GM19328 (cell line): ENCODE measurements at regions not wholly inside any gene's neighbourhood (a gene's known extent, or its start where the extent isn't known, plus 50 kb on each side); places are given as distances from the start of the nearest gene placed in this dataset.
"Not testable (repeated sequence)": the region's sequence is repeated elsewhere in the genome, so short reads cannot be mapped to it uniquely, and the experiment has no call there.

Experiments
- ATAC-seq: cut with Tn5 transposase; IDR thresholded peaks from one replicate; pipeline ENCODE4 v1.9.1; 2021; ENCODE audit warnings: mild to moderate bottlenecking, moderate library complexity; ENCODE audit not compliant: unreplicated experiment

GRCh38 chr5:99032234-99033013, 103.6 kb upstream of the CHD1 start:
- ATAC-seq: no peak

DNA sequence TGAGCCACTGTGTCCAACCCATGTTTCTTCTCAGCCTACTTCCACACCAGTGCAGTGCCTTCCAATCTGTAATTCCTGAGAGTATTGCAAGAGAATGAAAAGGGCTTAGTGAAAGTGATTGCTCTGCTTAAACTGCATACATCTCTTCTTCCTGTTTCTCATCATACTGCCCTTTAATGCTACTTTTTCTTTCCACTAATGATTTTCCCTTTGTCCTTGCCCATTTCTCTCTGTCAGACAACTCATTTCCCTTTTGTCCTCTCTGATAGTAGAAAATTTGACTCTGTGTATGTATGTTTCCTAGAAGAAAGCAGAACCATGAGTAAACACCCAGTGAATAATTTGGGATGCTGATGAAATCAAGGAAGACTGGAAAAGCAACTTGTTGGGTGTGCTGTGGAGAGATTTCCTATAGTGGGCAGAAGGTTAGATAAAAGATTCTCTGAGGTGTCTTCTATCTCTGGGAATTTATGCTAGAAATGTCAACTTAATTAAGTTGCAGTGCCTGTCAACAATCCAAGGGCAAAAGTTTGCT, 102.2 kb upstream of the CHD1 start:
- no peak for ATAC-seq

GRCh38 chr5:99029172-99029571, 100.4 kb upstream of the CHD1 start:
- ATAC-seq: no peak

DNA sequence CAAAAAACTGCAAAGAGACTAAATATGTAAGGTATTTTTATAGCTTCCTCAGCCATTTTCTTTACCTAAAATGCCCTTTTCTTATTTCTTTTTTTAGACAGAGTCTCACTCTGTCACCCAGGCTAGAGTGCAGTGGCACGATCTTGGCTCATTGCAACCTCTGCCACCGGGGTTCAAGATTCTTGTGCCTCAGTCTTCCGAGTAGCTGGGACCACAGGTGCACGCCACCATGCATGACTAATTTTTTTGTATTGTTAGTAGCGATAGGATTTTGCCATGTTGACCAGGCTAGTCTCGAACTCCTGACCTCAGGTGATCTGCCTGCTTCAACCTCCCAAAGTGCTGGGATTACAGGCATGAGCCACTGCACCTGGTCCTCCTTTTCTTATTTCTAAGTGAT, 99.4 kb upstream of the CHD1 start:
- ATAC-seq: not testable (repeated sequence)

GRCh38 chr5:99025298-99026045, 96.7 kb upstream of the CHD1 start:
- ATAC-seq: no peak

GRCh38 chr5:99023330-99023729, 94.5 kb upstream of the CHD1 start:
- no peak for ATAC-seq

- no peak for ATAC-seq
These were observed 93.4 kb upstream of the CHD1 start for GRCh38 chr5:99022250-99022649.

DNA sequence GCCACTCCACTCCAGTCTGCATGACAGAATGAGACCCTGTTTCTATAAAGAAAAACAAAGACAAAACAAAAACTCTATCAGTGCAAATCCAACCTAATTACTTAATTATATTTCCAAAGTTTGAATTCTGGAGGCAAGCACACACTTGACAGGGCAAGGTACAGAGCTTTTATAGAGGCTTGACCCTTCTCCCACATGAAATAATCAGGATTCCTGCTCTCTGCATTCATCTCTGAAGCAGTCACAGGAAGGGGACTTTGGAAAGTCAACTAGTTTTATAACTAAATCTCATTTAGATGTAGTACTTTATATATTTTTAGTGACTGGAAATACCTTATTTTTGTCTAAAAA, 91.9 kb upstream of the CHD1 start:
- no peak for ATAC-seq

- ATAC-seq: no peak
These were observed 91.2 kb upstream of the CHD1 start for GRCh38 chr5:99019812-99020697.

DNA sequence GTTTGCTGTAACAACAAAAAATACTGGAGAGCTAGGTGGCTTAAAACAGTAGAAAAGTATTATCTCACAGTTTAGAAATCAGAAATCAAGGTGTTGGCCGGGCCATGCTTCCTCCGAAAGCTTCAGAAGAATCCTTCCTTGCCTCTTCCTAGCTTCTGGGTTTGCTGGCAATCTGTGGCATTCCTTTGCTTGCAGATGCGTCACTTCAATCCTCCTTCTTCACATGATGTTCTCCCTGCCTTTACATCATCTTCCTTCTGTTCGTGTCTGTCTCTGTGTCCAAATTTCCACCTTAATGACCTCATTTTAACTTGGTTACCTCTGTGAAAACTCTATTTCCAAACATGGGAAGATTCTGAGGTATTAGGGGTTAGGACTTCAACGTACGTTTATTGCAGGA, 90.4 kb upstream of the CHD1 start:
- no peak for ATAC-seq

- ATAC-seq: no peak
These were observed 81.5 kb upstream of the CHD1 start for GRCh38 chr5:99010294-99010693.

GRCh38 chr5:99008009-99008408, 79.2 kb upstream of the CHD1 start:
- not testable (repeated sequence) for ATAC-seq

DNA sequence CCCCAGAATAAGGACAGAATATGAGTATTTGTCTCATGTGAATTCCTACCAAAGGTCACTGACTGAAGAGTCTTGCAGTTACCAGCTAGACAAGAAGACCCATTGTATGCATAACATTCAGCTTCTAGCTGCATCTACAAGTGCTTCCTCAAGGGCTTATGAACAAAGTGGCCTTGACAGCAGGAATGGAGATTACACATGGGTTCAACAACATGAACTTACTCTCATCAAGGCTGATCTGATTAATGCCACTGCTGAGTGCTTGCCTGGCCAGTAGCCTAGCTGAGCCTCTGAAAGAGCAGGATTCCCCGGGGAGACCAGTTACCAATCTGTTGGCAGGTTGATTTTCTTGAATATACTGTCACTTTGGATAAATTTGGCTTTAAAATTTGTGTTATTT, 76.7 kb upstream of the CHD1 start:
- no peak for ATAC-seq

GRCh38 chr5:99004960-99005359, 76.2 kb upstream of the CHD1 start:
- peak; percentile 99 for ATAC-seq

DNA sequence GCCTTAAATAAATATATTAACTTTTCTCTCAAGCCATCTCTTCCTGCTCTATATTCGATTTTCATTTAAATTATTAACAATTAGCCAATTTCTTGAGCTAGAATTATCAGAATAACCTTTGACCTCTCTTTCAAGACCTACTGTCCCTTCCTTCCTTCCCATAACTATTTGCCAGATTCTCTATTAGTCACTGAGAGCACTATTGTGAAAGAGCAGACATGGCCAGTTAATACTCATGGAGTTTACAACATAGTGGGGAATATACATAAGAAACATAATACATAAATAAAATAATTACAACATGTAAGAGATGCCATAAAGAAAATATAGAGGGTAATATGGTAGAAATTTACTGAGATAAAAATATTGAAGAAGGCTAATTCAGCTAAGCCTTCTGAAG, 72.1 kb upstream of the CHD1 start:
- no peak for ATAC-seq

DNA sequence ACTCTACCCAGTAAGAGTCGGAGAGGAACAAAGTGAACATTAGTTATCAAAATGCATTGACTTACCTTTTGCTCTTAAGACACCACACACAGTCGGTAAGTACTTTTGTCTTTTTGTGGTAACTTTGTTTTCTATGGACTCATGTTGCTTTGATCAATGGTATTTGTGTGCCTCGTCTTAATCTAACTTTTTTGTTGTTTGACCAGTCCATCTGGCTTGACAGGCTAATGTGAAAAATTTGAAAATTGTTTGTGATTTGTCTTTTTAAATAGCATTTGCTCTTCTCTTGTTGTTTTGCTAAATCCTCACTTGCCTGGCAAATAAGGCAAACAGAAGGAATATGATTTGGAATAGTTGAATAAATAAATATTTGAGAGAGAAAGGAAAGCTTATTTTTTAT, 71.4 kb upstream of the CHD1 start:
- no peak for ATAC-seq

DNA sequence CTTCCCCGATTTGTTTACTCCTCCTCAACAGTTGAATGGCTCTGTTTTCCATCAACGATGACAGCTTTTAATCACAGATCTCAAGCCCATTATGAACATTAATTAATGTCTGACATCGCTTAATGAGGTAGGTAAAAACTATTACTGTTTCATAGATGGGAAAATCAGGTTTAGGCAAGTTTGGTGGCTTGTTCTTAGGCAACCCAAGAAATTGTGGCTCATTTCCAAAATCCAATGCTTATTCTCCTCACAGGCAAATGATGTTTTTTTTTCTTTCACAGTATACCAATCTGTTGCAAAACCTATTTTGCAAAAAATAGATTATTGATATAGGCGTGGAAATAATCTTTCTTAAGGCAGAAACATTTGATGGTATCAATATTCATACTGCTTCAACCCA, 70.8 kb upstream of the CHD1 start:
- ATAC-seq: no peak

GRCh38 chr5:98997000-98997399, 68.2 kb upstream of the CHD1 start:
- ATAC-seq: no peak

DNA sequence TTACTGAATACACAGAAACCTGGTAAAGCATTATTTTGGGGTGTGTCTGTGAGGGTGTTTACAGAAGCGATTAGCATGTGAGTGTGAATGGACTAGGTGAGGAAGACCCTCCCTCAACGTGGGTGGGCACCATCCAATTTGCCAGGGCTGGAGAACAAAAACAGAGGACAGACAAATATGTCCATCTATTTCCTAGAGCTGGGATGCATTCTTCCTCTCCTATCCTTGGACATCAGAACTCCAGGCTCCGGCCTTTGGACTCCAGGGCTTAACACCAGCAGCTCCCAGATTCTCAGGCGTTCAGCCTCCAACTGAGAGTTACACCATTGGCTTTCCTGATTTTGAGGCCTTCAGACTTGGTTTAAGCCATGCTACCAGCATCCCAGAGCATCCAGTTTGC, 65.8 kb upstream of the CHD1 start:
- no peak for ATAC-seq

DNA sequence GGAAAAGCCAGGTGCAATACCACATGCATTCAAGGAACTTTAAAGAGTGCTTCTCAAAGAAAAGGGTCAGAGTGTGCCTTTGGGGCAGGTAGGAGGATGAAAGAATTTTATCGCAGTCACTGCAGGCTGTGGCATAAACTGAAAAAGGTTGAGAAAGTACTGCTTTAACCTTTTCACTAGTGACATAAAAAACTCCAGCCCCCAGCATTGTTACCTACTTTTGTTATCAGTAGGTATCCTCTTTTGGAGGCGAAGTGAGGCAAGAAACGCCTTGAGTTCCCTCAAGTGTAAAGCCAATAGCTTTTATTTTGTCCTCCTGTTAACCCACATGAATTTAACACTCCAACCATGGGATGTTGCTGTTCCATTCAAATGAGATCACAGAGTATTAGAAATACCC, 64.7 kb upstream of the CHD1 start:
- ATAC-seq: no peak

DNA sequence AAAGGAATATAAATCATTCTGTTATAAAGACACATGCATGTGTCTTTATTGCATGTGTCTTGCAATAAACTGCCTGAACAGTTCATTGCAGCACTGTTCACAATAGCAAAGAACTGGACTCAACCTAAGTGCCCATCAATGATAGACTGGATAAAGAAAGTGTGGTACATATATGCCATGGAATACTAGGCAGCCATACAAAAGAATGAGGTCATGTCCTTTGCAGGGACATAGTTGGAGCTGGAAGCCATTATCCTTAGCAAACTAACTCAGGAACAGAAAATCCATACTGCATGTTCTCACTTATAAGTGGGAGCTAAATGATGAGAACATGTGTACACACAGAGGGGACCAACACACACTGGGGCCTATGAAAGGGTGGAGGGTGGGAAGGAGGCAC, 63.7 kb upstream of the CHD1 start:
- ATAC-seq: no peak
